Lower leg skin (tissue), 3 donors: ENCODE measurements at regions not wholly inside any gene's neighbourhood (a gene's known extent, or its start where the extent isn't known, plus 50 kb on each side); places are given as distances from the start of the nearest gene placed in this dataset.

Experiments used
- CTCF ChIP-seq, 3 donors: fragments of 450-650 bp; IDR thresholded peaks; one replicate each; pipeline ENCODE4 v1.5.1; 2016; ENCODE audit warnings: antibody characterized with exemption in 3 of 3, mild to moderate bottlenecking in 3 of 3, moderate library complexity in 2 of 3
- POLR2A ChIP-seq, 2 donors: fragments of 450-650 bp; IDR thresholded peaks; one replicate each; pipeline ENCODE4 v1.6.1; 2016 to 2017; ENCODE audit warnings: antibody characterized with exemption in 2 of 2, mild to moderate bottlenecking in 1 of 2, moderate library complexity in 1 of 2

DNA sequence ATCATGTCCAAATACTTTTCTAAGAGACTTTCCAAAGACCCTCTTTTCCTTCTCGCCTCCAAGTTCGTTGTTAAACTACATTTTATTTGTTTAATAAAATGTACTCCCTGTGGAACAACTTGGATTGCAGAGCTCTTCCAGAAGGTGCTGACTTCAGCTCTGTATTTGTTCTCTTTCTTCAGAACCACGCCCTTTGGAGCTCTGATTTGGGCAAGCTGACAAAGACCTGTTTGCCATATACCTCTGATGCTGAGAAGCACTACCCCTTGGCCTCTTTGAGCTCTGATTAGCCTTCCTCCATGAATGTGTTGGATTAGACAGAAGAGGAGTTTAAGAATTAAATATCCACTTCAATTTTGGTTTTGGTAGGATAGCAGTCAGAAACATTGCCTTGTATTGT, 815.1 kb upstream of the POU3F4 start:
- TF ChIP-seq CTCF (IDR thresholded peaks at IDR 0.05) (no peak), POLR2A (IDR thresholded peaks at IDR 0.05) (no peak)
